ENCODE measurements at regions not wholly inside any gene's neighbourhood (a gene's known extent, or its start where the extent isn't known, plus 50 kb on each side); places are given as distances from the start of the nearest gene placed in this dataset.

DNA sequence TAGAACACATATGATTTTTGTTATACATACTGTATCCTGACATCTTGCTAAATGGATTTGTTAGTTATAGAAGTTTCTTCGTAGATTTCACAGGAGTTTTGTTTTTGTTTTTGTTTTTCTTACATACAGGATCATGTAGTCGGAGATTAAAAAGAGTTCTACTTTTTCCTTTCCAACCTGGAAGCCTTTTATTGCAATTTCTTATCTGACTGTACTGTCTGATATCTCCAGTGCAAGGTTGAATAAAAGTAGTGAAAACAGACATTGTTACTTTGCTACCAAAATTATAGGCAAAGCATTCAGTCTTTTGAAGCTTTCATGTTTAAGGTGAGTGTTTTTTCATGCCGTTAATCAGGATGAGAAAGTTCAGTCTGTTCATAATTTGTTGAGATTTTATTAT is 117.4 kb upstream of the PRSS3 start:
- Histone ChIP-seq H3K36me3 (ENCODE audit: control insufficient read depth in 2 of 2, extremely low read depth in 1 of 2, insufficient read depth in 2 of 2, low read length in 2 of 2) (no peaks in the 10 kb centered on the region), H3K27me3 (ENCODE audit: control insufficient read depth in 2 of 2, insufficient read depth in 2 of 2, low read length in 2 of 2) (peaks cover 22 to 63% of the 10 kb centered on the region in 2 experiments), H3K4me2 (ENCODE audit: insufficient read depth, low read length) (no peak overlapping the region), H2AFZ (ENCODE audit: low read depth, low read length) (no peak overlapping the region), H3K79me2 (ENCODE audit: control insufficient read depth, insufficient read depth, low read length) (no peaks in the 10 kb centered on the region), H3K9ac (replicated peaks; ENCODE audit: extremely low read depth, insufficient read depth, low read length) (no peak overlapping the region), H3K4me1 (ENCODE audit: control insufficient read depth, extremely low read depth, insufficient read depth, low read length) (peaks cover 3% of the 10 kb centered on the region), H3K9me3 (replicated peaks; ENCODE audit: control insufficient read depth, insufficient read depth, low read length) (no peaks in the 10 kb centered on the region), H3K9me1 (replicated peaks; ENCODE audit: control insufficient read depth, extremely low read depth, insufficient read depth, low read length) (no peaks in the 10 kb centered on the region), H4K20me1 (replicated peaks; ENCODE audit: control insufficient read depth, extremely low read depth, insufficient read depth, low read length) (no peaks in the 10 kb centered on the region), H3K27ac (ENCODE audit: insufficient read depth, low read depth, low read length) (no peak overlapping the region), H3K4me3 (replicated peaks in 1 of 3; ENCODE audit: insufficient read depth in 1 of 3, low read depth in 1 of 3, low read length in 3 of 3) (no peak overlapping the region)
- dilution Hi-C loops (cut with MboI; ENCODE audit: extremely low pct_ligation_motif_present, low sequenced_read_pairs): no loop called here
- FAIRE-seq (no peak), DNase-seq (ENCODE audit: low read depth, low spot score) (no peak)
- ChIA-PET POLR2A (no interaction called here), CTCF (interaction anchor here (0.6 to 1.2 kb wide), 3 partner anchors 44 to 54 kb away, joined by 3 to 5 read pairs (median 3); no protein-coding TSS in a partner anchor)
- BruUV-seq (replicated peaks): no TSS peak
- TF ChIP-seq GATA2 (IDR thresholded peaks at IDR 0.05; ENCODE audit: insufficient read depth, insufficient read length, low read depth, low read length): no peak
- TF ChIP-seq EZH2 (IDR thresholded peaks at IDR 0.05; ENCODE audit: borderline replicate concordance, low read depth, low read length, severe bottlenecking): no peak
- TF ChIP-seq, protein P1, sequence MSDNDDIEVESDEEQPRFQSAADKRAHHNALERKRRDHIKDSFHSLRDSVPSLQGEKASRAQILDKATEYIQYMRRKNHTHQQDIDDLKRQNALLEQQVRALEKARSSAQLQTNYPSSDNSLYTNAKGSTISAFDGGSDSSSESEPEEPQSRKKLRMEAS (IDR thresholded peaks at IDR 0.05; ENCODE audit: insufficient read depth, insufficient read length): no peak
- no peak for TF ChIP-seq FOS (IDR thresholded peaks at IDR 0.05; ENCODE audit: borderline replicate concordance, insufficient read depth, low read length)
- no peak for TF ChIP-seq POLR2A (IDR thresholded peaks at IDR 0.05; ENCODE audit: low read depth, low read length)
- TF ChIP-seq, protein P2, sequence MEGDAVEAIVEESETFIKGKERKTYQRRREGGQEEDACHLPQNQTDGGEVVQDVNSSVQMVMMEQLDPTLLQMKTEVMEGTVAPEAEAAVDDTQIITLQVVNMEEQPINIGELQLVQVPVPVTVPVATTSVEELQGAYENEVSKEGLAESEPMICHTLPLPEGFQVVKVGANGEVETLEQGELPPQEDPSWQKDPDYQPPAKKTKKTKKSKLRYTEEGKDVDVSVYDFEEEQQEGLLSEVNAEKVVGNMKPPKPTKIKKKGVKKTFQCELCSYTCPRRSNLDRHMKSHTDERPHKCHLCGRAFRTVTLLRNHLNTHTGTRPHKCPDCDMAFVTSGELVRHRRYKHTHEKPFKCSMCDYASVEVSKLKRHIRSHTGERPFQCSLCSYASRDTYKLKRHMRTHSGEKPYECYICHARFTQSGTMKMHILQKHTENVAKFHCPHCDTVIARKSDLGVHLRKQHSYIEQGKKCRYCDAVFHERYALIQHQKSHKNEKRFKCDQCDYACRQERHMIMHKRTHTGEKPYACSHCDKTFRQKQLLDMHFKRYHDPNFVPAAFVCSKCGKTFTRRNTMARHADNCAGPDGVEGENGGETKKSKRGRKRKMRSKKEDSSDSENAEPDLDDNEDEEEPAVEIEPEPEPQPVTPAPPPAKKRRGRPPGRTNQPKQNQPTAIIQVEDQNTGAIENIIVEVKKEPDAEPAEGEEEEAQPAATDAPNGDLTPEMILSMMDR (IDR thresholded peaks at IDR 0.05; ENCODE audit: extremely low read depth in 1 of 2, insufficient read depth in 1 of 2, low read depth in 1 of 2, low read length in 2 of 2): no peak
- no peak for TF ChIP-seq POLR2AphosphoS5 (IDR thresholded peaks at IDR 0.05; ENCODE audit: insufficient read depth, low read depth, low read length)
- no peak for TF ChIP-seq JUN (IDR thresholded peaks at IDR 0.05; ENCODE audit: borderline replicate concordance, insufficient read depth, insufficient read length, low read depth)
- TF ChIP-seq MYC (IDR thresholded peaks at IDR 0.05; ENCODE audit: low read depth, low read length): no peak
- intact Hi-C loops (cut with micrococcal nuclease): loop anchor here (5.0 kb wide), 1 partner anchor 39 kb away; no protein-coding TSS in a partner anchor

Data from endothelial cell of umbilical vein (primary cell).